ENCODE measurements at regions not wholly inside any gene's neighbourhood (a gene's known extent, or its start where the extent isn't known, plus 50 kb on each side); places are given as distances from the start of the nearest gene placed in this dataset.

GRCh38 chr12:107912421-107913004, 138.0 kb downstream of the ASCL4 start:
- DNase-seq, result peak; percentile 64 to 80
- TF ChIP-seq GATA1 (IDR thresholded peaks at IDR 0.05; ENCODE audit: low read depth, low read length) (no peak), POLR2A (IDR thresholded peaks at IDR 0.05; ENCODE audit: low read length) (no peak)

- DNase-seq, result no peak
- TF ChIP-seq POLR2A (IDR thresholded peaks at IDR 0.05; ENCODE audit: low read length) (no peak), GATA1 (IDR thresholded peaks at IDR 0.05; ENCODE audit: low read depth, low read length) (no peak)
Observed at GRCh38 chr12:107914460-107914977, 140.0 kb downstream of the ASCL4 start.

GRCh38 chr12:107917912-107918800, 143.7 kb downstream of the ASCL4 start:
- TF ChIP-seq POLR2A (IDR thresholded peaks at IDR 0.05; ENCODE audit: low read length) (no peak), GATA1 (IDR thresholded peaks at IDR 0.05; ENCODE audit: low read depth, low read length) (no peak)
- DNase-seq, result peak; percentile 4 to 11

GRCh38 chr12:107921062-107921461, 146.6 kb downstream of the ASCL4 start:
- no peak for DNase-seq
- no peak for TF ChIP-seq POLR2A (IDR thresholded peaks at IDR 0.05; ENCODE audit: low read length)
- TF ChIP-seq GATA1 (IDR thresholded peaks at IDR 0.05; ENCODE audit: low read depth, low read length), result no peak

GRCh38 chr12:107925125-107925524, 150.6 kb downstream of the ASCL4 start:
- no peak for DNase-seq
- TF ChIP-seq POLR2A (IDR thresholded peaks at IDR 0.05; ENCODE audit: low read length), result no peak
- no peak for TF ChIP-seq GATA1 (IDR thresholded peaks at IDR 0.05; ENCODE audit: low read depth, low read length)

- peak; percentile 23 to 26 for DNase-seq
- no peak for TF ChIP-seq GATA1 (IDR thresholded peaks at IDR 0.05; ENCODE audit: low read depth, low read length)
- no peak for TF ChIP-seq POLR2A (IDR thresholded peaks at IDR 0.05; ENCODE audit: low read length)
Observed at GRCh38 chr12:107929436-107929835, 154.9 kb downstream of the ASCL4 start.

- DNase-seq, result no peak
Observed at GRCh38 chr12:107931761-107932160, 157.3 kb downstream of the ASCL4 start.

GRCh38 chr12:107938446-107938845, 163.9 kb downstream of the ASCL4 start:
- TF ChIP-seq POLR2A (IDR thresholded peaks at IDR 0.05; ENCODE audit: low read length), result no peak
- no peak for TF ChIP-seq GATA1 (IDR thresholded peaks at IDR 0.05; ENCODE audit: low read depth, low read length)
- no peak for DNase-seq

More at GRCh38 chr12:107931761-107932160, 157.3 kb downstream of the ASCL4 start:
- TF ChIP-seq POLR2A (IDR thresholded peaks at IDR 0.05; ENCODE audit: low read length) (no peak), GATA1 (IDR thresholded peaks at IDR 0.05; ENCODE audit: low read depth, low read length) (no peak)

GRCh38 chr12:107948391-107948945, 174.0 kb downstream of the ASCL4 start:
- TF ChIP-seq GATA1 (IDR thresholded peaks at IDR 0.05; ENCODE audit: low read depth, low read length) (no peak), POLR2A (IDR thresholded peaks at IDR 0.05; ENCODE audit: low read length) (no peak)

GRCh38 chr12:107951024-107951423, 176.5 kb downstream of the ASCL4 start:
- peak in 1 of 2 experiments; percentile 9 for DNase-seq
- no peak for TF ChIP-seq POLR2A (IDR thresholded peaks at IDR 0.05; ENCODE audit: low read length)

More at GRCh38 chr12:107948391-107948945, 174.0 kb downstream of the ASCL4 start:
- DNase-seq, result no peak

- DNase-seq, result no peak
- TF ChIP-seq GATA1 (IDR thresholded peaks at IDR 0.05; ENCODE audit: low read depth, low read length) (no peak), POLR2A (IDR thresholded peaks at IDR 0.05; ENCODE audit: low read length) (no peak)
Observed at GRCh38 chr12:107955966-107956643, 173.0 kb upstream of the WSCD2 start.

GRCh38 chr12:107957459-107957858, 171.6 kb upstream of the WSCD2 start:
- TF ChIP-seq POLR2A (IDR thresholded peaks at IDR 0.05; ENCODE audit: low read length), result no peak
- no peak for TF ChIP-seq GATA1 (IDR thresholded peaks at IDR 0.05; ENCODE audit: low read depth, low read length)
- DNase-seq, result no peak

- no peak for TF ChIP-seq GATA1 (IDR thresholded peaks at IDR 0.05; ENCODE audit: low read depth, low read length)
- no peak for TF ChIP-seq POLR2A (IDR thresholded peaks at IDR 0.05; ENCODE audit: low read length)
- no peak for DNase-seq
Observed at GRCh38 chr12:107963635-107964034, 165.5 kb upstream of the WSCD2 start.

- no peak for DNase-seq
- TF ChIP-seq GATA1 (IDR thresholded peaks at IDR 0.05; ENCODE audit: low read depth, low read length), result no peak
- no peak for TF ChIP-seq POLR2A (IDR thresholded peaks at IDR 0.05; ENCODE audit: low read length)
Observed at GRCh38 chr12:107967170-107967569, 161.9 kb upstream of the WSCD2 start.
